ENCODE measurements at regions not wholly inside any gene's neighbourhood (a gene's known extent, or its start where the extent isn't known, plus 50 kb on each side); places are given as distances from the start of the nearest gene placed in this dataset.
A peak's percentile ranks its signal among the peaks of the same experiment; 100 is the strongest.
"Not testable (repeated sequence)": the region's sequence is repeated elsewhere in the genome, so short reads cannot be mapped to it uniquely, and the experiment has no call there.

DNA sequence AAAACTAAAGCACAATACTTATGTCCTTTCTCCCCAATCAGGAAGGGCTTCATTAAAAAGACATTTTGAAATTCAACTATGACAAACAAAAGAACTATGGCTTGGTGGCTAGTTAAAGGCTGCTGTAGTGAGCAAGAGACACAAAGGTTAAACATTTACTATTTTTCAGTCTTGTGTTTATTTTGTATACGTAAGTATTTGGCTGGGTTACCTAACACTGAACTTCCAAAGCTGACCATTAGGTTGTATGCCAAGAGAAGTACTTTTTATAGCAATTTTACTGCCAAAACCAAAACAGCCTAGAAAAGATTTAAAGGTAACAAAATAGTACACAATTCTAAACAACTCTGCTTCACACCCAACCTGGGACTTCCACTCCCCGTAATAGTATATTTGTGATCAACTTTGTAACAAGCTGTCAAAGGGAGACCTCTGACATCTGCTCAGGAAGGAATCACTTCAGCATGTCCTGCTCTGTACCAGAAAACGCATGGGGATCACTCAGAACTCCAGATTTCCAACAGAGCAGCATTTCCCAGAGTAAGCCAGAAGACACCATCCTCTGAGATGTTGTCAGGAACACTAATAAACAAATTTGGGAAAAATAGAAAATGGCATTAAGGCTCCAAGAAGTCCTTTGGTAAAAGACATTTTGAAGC, 69.0 kb upstream of the ZSCAN2 start:
- TF ChIP-seq CTCF (conservative IDR thresholded peaks at IDR 0.05), result peak; percentile 13; the same call in 1 of the 2 replicates
- TF ChIP-seq ZFX (IDR thresholded peaks at IDR 0.05), result not testable (repeated sequence)
